NCI-H1436 (cell line): ENCODE measurements at regions not wholly inside any gene's neighbourhood (a gene's known extent, or its start where the extent isn't known, plus 50 kb on each side); places are given as distances from the start of the nearest gene placed in this dataset.
"Not testable (repeated sequence)": the region's sequence is repeated elsewhere in the genome, so short reads cannot be mapped to it uniquely, and the experiment has no call there.

Experiments
- DNase-seq: peaks from one replicate; lab custom pipeline; 2025; lab: John Stamatoyannopoulos, UW

GRCh38 chr2:12618576-12618975 lies 98.2 kb upstream of the TRIB2 start:
- no peak for DNase-seq

GRCh38 chr2:12619975-12620374 lies 96.8 kb upstream of the TRIB2 start:
- no peak for DNase-seq

- no peak for DNase-seq
These were observed 96.0 kb upstream of the TRIB2 start for GRCh38 chr2:12620759-12621158.

- DNase-seq: no peak
These were observed 93.7 kb upstream of the TRIB2 start for GRCh38 chr2:12623051-12623450.

GRCh38 chr2:12624384-12624783 lies 92.4 kb upstream of the TRIB2 start:
- no peak for DNase-seq

- no peak for DNase-seq
These were observed 91.7 kb upstream of the TRIB2 start for GRCh38 chr2:12624905-12625598.

GRCh38 chr2:12628541-12628940 lies 88.2 kb upstream of the TRIB2 start:
- not testable (repeated sequence) for DNase-seq

GRCh38 chr2:12636837-12637581 lies 79.7 kb upstream of the TRIB2 start:
- no peak for DNase-seq

- DNase-seq: no peak
These were observed 79.0 kb upstream of the TRIB2 start for GRCh38 chr2:12637754-12638153.

GRCh38 chr2:12641441-12641840 lies 75.3 kb upstream of the TRIB2 start:
- no peak for DNase-seq

GRCh38 chr2:12642332-12642731 lies 74.4 kb upstream of the TRIB2 start:
- DNase-seq: no peak

- DNase-seq: no peak
These were observed 73.9 kb upstream of the TRIB2 start for GRCh38 chr2:12642859-12643258.

- DNase-seq: no peak
These were observed 66.9 kb upstream of the TRIB2 start for GRCh38 chr2:12649602-12650400.

GRCh38 chr2:12651641-12652040 lies 65.1 kb upstream of the TRIB2 start:
- DNase-seq: no peak

GRCh38 chr2:12652723-12653122 lies 64.0 kb upstream of the TRIB2 start:
- DNase-seq: no peak

- DNase-seq: no peak
These were observed 59.2 kb upstream of the TRIB2 start for GRCh38 chr2:12657560-12657959.

GRCh38 chr2:12658310-12658945 lies 58.3 kb upstream of the TRIB2 start:
- DNase-seq: no peak

GRCh38 chr2:12661489-12661888 lies 55.2 kb upstream of the TRIB2 start:
- DNase-seq: no peak

- DNase-seq: no peak
These were observed 53.3 kb upstream of the TRIB2 start for GRCh38 chr2:12663306-12664037.

GRCh38 chr2:12665334-12665733 lies 51.4 kb upstream of the TRIB2 start:
- no peak for DNase-seq

GRCh38 chr2:12666445-12666844 lies 50.3 kb upstream of the TRIB2 start:
- no peak for DNase-seq
